ENCODE measurements at regions not wholly inside any gene's neighbourhood (a gene's known extent, or its start where the extent isn't known, plus 50 kb on each side); places are given as distances from the start of the nearest gene placed in this dataset.

GRCh38 chr4:81348086-81348777 lies 123.5 kb downstream of the RASGEF1B start:
- H3K4me3 ChIP-seq (ENCODE audit: low read depth, low read length) = no peak overlapping the region
- no peak for DNase-seq (ENCODE audit: low read depth)
- TF ChIP-seq, protein P1, sequence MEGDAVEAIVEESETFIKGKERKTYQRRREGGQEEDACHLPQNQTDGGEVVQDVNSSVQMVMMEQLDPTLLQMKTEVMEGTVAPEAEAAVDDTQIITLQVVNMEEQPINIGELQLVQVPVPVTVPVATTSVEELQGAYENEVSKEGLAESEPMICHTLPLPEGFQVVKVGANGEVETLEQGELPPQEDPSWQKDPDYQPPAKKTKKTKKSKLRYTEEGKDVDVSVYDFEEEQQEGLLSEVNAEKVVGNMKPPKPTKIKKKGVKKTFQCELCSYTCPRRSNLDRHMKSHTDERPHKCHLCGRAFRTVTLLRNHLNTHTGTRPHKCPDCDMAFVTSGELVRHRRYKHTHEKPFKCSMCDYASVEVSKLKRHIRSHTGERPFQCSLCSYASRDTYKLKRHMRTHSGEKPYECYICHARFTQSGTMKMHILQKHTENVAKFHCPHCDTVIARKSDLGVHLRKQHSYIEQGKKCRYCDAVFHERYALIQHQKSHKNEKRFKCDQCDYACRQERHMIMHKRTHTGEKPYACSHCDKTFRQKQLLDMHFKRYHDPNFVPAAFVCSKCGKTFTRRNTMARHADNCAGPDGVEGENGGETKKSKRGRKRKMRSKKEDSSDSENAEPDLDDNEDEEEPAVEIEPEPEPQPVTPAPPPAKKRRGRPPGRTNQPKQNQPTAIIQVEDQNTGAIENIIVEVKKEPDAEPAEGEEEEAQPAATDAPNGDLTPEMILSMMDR (IDR thresholded peaks at IDR 0.05; ENCODE audit: control insufficient read depth, extremely low read depth, insufficient read depth) = no peak

GRCh38 chr4:81346719-81347118 lies 125.0 kb downstream of the RASGEF1B start:
- DNase-seq (ENCODE audit: low read depth) = no peak
- TF ChIP-seq, protein P1 (IDR thresholded peaks at IDR 0.05; ENCODE audit: control insufficient read depth, extremely low read depth, insufficient read depth) = no peak
- H3K4me3 ChIP-seq (ENCODE audit: low read depth, low read length) = no peak overlapping the region

- DNase-seq (ENCODE audit: low read depth) = no peak
- TF ChIP-seq, protein P1 (IDR thresholded peaks at IDR 0.05; ENCODE audit: control insufficient read depth, extremely low read depth, insufficient read depth) = no peak
- no peak overlapping the region for H3K4me3 ChIP-seq (ENCODE audit: low read depth, low read length)
Observed at GRCh38 chr4:81343536-81343935, 128.2 kb downstream of the RASGEF1B start.

DNA sequence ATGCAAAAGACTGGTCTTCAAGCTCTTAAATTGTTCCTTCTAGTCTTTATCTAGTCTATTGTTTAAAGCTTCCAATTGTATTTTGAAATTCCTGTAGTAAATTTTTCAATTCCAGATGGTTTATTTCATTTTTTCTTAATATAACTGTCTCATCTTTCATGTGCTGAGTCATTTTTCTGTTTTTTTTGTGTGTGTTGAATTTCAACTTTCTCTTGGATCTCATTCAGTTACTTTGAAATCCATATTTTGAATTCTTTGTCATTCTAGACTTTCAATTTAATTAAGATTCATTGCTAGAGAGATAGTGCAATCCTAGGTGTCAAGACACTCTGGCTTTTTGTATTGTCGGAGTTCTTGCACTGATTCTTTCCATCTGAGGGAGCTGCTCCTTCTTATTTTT lies 128.0 kb upstream of the PRKG2 start:
- no peak for DNase-seq (ENCODE audit: low read depth)
- TF ChIP-seq, protein P1 (IDR thresholded peaks at IDR 0.05; ENCODE audit: control insufficient read depth, extremely low read depth, insufficient read depth) = no peak

GRCh38 chr4:81337211-81337610 lies 122.2 kb upstream of the PRKG2 start:
- H3K4me3 ChIP-seq (ENCODE audit: low read depth, low read length) = no peak overlapping the region
- TF ChIP-seq, protein P1 (IDR thresholded peaks at IDR 0.05; ENCODE audit: control insufficient read depth, extremely low read depth, insufficient read depth) = no peak
- DNase-seq (ENCODE audit: low read depth) = no peak

More for the DNA sequence above, 128.0 kb upstream of the PRKG2 start:
- no peak overlapping the region for H3K4me3 ChIP-seq (ENCODE audit: low read depth, low read length)

GRCh38 chr4:81335122-81335912 lies 120.3 kb upstream of the PRKG2 start:
- TF ChIP-seq, protein P1 (IDR thresholded peaks at IDR 0.05; ENCODE audit: control insufficient read depth, extremely low read depth, insufficient read depth) = no peak
- no peak overlapping the region for H3K4me3 ChIP-seq (ENCODE audit: low read depth, low read length)
- DNase-seq (ENCODE audit: low read depth) = no peak
